OCI-LY3 (cell line): ENCODE measurements at regions not wholly inside any gene's neighbourhood (a gene's known extent, or its start where the extent isn't known, plus 50 kb on each side); places are given as distances from the start of the nearest gene placed in this dataset.

ENCODE experiments used
- EZH2phosphoT487 ChIP-seq: fragments of 200-600 bp; shearing (Covaris generic); IDR thresholded peaks from 2 replicates; pipeline ENCODE4 v1.6.1; 2018; ENCODE audit warnings: antibody characterized with exemption, mixed run types, low read depth
- TF ChIP-seq, protein P1 (sequence below): fragments of 200-600, 300-600 bp; sonication (generic); IDR thresholded peaks from 2 replicates; pipeline ENCODE4 v1.5.1; 2014; ENCODE audit warnings: antibody characterized with exemption, low read length, low read depth

DNA sequence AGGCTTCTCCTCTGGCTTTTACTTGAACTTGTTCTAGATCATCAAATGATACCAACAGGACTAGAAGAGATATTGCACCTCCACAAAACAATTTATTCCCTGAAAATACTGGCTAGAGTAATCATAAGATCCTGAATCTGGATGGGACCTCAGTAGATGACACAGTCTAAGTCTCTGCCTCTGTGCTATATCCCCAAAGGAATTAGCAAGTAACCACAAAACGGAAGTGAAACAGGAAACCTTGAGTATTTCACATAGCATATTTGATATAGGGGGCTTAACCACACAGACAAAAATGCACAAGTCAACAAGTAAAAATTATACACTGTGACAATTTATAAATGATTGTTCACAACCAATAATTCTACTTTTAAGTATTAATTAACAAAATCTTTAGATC lies 456.9 kb upstream of the TNP1 start:
- TF ChIP-seq, protein P1, sequence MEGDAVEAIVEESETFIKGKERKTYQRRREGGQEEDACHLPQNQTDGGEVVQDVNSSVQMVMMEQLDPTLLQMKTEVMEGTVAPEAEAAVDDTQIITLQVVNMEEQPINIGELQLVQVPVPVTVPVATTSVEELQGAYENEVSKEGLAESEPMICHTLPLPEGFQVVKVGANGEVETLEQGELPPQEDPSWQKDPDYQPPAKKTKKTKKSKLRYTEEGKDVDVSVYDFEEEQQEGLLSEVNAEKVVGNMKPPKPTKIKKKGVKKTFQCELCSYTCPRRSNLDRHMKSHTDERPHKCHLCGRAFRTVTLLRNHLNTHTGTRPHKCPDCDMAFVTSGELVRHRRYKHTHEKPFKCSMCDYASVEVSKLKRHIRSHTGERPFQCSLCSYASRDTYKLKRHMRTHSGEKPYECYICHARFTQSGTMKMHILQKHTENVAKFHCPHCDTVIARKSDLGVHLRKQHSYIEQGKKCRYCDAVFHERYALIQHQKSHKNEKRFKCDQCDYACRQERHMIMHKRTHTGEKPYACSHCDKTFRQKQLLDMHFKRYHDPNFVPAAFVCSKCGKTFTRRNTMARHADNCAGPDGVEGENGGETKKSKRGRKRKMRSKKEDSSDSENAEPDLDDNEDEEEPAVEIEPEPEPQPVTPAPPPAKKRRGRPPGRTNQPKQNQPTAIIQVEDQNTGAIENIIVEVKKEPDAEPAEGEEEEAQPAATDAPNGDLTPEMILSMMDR: no peak
- TF ChIP-seq EZH2phosphoT487: no peak
